Dendritic cell treated with granulocyte-macrophage colony-stimulating factor and Interleukin-4, amounts not matched to agents 40 ng/mL and 50 ng/mL, for 4 days (primary cell): ENCODE measurements at regions not wholly inside any gene's neighbourhood (a gene's known extent, or its start where the extent isn't known, plus 50 kb on each side); places are given as distances from the start of the nearest gene placed in this dataset.
"Not testable (repeated sequence)": the region's sequence is repeated elsewhere in the genome, so short reads cannot be mapped to it uniquely, and the experiment has no call there.

Experiments used
- H3K27ac Mint-ChIP-seq: one replicate; pipeline ENCODE4 v1.8.0; 2022; ENCODE audit warnings: mild to moderate bottlenecking, mixed read lengths
- H3K27me3 Mint-ChIP-seq: one replicate; pipeline ENCODE4 v1.8.0; 2022; ENCODE audit warnings: mild to moderate bottlenecking, mixed read lengths
- H3K36me3 Mint-ChIP-seq: one replicate; pipeline ENCODE4 v1.8.0; 2022; ENCODE audit warnings: low read depth, mixed read lengths
- H3K4me1 Mint-ChIP-seq: one replicate; pipeline ENCODE4 v1.8.0; 2022; ENCODE audit warnings: low read depth, mixed read lengths
- H3K4me3 Mint-ChIP-seq: one replicate; pipeline ENCODE4 v1.8.0; 2022; ENCODE audit warnings: mild to moderate bottlenecking, moderate library complexity, mixed read lengths
- H3K9me3 Mint-ChIP-seq: one replicate; pipeline ENCODE4 v1.8.0; 2022; ENCODE audit warnings: mixed read lengths
- intact Hi-C: fragments of 100-400 bp; cut with micrococcal nuclease; formaldehyde crosslinking; loops from one replicate; pipeline ENCODE4 v1.15.0; 2022

DNA sequence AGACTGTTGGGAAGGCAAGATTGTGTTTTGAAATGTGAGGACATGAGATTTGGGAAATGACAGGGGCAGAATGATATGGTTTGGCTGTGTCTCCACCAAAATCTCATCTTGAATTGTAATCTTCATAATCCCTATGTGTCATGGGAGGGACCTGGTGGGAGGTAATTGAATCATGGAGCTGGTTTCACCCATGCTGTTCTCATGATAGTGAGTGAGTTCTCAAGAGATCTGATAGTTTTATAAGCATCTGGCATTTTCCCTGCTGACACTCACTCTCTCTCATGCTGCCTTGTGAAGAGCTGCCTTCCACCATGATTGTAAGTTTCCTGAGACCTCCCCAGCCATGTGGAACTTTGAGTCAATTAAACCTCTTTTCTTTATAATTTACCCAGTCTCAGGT lies 406.2 kb downstream of the KIF20B start:
- H3K27me3 Mint-ChIP-seq, H3K4me3 Mint-ChIP-seq, H3K36me3 Mint-ChIP-seq, intact Hi-C loops, H3K4me1 Mint-ChIP-seq, H3K9me3 Mint-ChIP-seq, H3K27ac Mint-ChIP-seq: not testable (repeated sequence)

DNA sequence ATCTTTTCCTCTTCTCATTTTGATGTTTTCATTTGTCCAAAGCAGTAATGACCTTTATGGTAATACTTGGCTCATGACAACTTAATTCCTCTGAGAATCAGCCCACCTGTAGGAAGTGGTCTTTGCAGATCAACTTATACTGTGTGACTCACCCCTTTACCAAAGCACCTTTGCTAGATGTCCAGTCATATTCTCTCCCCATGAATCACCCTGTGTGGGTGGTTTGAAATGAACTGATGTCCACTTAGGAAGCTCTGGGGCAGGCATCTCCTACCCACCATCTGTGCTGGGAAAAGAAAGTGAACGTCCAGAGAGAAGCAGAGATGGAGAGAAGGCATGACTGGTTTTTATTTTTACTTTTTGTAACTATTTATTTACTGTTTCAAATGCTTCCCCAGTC lies 410.3 kb downstream of the KIF20B start:
- intact Hi-C loops = no loop called here
- no peak overlapping the region for H3K27ac Mint-ChIP-seq
- H3K9me3 Mint-ChIP-seq = peaks cover 23% of the 10 kb centered on the region
- H3K27me3 Mint-ChIP-seq = no peaks in the 10 kb centered on the region
- H3K36me3 Mint-ChIP-seq = no peaks in the 10 kb centered on the region
- H3K4me3 Mint-ChIP-seq = no peak overlapping the region
- no peaks in the 10 kb centered on the region for H3K4me1 Mint-ChIP-seq

DNA sequence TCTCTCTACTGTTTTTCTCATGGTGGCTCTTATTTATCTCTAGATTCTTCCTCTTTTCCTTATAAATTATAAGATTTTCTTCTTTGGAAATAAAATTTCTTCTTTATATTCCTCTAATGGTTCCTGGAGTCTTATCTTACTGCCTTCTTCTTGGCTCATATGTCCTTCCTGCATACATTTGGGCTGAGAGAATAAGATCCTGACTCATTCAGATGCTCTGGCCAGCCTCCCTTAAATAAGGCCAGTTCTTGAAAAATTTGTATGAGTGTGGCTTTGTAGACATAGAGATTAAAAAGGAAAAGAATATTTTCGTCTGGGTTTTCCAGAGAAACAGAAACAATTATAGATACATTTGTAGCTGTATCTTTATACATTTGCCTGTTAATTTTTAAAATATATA lies 411.3 kb downstream of the KIF20B start:
- intact Hi-C loops = no loop called here
- H3K4me1 Mint-ChIP-seq = no peaks in the 10 kb centered on the region
- H3K27ac Mint-ChIP-seq = no peak overlapping the region
- H3K9me3 Mint-ChIP-seq = peaks cover 27% of the 10 kb centered on the region
- no peaks in the 10 kb centered on the region for H3K36me3 Mint-ChIP-seq
- H3K4me3 Mint-ChIP-seq = no peak overlapping the region
- H3K27me3 Mint-ChIP-seq = no peaks in the 10 kb centered on the region

DNA sequence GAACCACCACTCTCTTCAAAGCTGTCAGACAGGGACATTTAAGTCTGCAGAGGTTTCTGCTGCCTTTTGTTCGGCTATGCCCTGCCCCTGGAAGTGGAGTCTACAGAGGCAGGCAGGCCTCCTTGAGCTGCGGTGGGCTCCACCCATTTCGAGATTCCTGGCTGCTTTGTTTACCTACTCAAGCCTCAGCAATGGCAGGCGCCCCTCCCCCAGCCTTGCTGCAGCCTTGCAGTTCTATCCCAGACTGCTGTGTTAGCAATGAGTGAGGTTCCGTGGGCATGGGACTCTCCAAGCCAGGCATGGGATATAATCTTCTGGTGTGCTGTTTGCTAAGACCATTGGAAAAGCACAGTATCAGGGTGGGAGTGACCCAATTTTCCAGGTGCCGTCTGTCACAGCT lies 417.2 kb downstream of the KIF20B start:
- H3K9me3 Mint-ChIP-seq = peaks cover 63% of the 10 kb centered on the region
- intact Hi-C loops, H3K4me3 Mint-ChIP-seq, H3K36me3 Mint-ChIP-seq, H3K27ac Mint-ChIP-seq, H3K4me1 Mint-ChIP-seq, H3K27me3 Mint-ChIP-seq: not testable (repeated sequence)

DNA sequence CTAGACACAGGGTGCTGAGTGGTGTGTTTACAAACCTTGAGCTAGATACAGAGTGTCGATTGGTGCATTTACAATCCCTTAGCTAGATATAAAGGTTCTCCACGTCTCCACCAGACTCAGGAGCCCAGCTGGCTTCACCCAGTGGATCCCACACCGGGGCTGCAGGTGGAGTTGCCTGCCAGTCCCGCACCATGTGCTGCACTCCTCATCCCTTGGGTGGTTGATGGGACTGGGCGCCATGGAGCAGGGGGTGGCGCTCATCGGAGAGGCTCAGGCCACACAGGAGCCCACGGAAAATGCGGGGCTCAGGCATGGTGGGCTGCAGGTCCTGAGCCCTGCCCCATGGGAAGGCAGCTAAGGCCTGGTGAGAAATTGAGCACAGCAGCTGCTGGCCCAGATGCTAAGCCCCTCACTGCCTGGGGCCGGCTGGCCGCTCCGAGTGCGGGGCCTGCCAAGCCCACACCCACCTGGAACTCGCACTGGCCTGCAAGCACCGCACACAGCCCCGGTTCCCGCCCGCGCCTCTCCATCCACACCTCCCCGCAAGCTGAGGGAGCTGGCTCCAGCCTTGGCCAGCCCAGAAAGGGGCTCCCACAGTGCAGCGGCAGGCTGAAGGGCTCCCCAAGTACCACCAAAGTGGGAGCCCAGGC lies 418.4 kb downstream of the KIF20B start:
- intact Hi-C loops, H3K4me1 Mint-ChIP-seq, H3K27me3 Mint-ChIP-seq, H3K36me3 Mint-ChIP-seq, H3K27ac Mint-ChIP-seq, H3K4me3 Mint-ChIP-seq: not testable (repeated sequence)
- H3K9me3 Mint-ChIP-seq = peaks cover 63% of the 10 kb centered on the region

DNA sequence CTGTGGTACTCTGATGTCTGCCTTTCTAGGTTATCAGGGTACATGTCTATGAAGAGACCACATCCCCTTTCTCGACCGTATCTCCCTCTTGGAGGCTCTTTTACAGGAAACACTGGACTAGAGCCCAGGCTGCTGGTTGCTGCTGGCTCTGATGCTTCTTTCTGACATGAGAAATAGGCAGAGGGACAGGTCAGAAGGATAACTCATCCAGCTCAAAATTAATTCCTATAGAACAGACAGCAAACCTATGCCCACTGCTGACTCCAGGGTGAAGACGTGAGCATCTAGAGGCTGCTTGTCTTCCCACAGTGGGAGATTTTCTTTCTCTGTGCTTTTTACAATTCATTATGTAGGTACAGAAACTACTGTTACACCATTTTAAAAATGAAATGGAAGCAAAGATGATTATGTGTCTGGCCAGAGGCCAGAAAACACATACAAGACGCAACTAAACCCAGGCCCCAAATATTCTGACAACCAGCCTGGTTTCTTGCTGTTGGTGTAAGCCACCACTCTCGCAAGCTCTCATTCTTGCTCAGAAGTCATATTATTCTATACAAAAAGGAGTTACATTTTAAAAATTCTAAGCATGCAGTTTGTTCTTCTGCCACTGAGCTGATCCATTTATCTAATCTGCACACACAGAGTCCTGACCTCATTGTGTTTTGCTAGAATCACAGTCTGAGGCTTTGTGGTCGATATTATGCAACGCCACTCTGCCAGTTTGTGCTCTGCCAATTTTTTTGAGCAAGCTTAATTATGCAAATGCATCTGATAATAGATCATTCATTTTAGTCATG lies 424.3 kb downstream of the KIF20B start:
- Mint-ChIP-seq H3K27ac (no peak overlapping the region), H3K4me1 (no peaks in the 10 kb centered on the region), H3K27me3 (no peaks in the 10 kb centered on the region), H3K36me3 (no peaks in the 10 kb centered on the region), H3K9me3 (peaks cover 11% of the 10 kb centered on the region), H3K4me3 (no peak overlapping the region)
- intact Hi-C loops = no loop called here

DNA sequence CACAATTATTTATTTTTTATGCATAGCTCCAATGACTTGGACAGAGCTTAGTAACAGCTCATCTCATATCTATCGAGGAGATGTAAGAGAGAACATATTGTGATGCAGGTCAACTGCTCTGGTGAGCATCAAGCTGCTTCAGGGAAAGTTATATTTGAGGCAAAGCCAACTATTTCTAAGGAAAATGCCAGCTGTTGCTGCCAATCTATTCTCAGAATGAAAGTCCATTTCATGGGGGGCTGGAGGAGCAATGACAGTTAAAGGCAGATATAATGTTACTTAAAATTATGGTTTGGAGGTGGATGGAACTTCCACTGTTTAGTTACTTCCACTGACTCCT lies 424.8 kb downstream of the KIF20B start:
- no peaks in the 10 kb centered on the region for H3K27me3 Mint-ChIP-seq
- H3K27ac Mint-ChIP-seq = no peak overlapping the region
- intact Hi-C loops = no loop called here
- no peak overlapping the region for H3K4me3 Mint-ChIP-seq
- no peaks in the 10 kb centered on the region for H3K4me1 Mint-ChIP-seq
- H3K36me3 Mint-ChIP-seq = no peaks in the 10 kb centered on the region
- H3K9me3 Mint-ChIP-seq = peaks cover 12% of the 10 kb centered on the region

DNA sequence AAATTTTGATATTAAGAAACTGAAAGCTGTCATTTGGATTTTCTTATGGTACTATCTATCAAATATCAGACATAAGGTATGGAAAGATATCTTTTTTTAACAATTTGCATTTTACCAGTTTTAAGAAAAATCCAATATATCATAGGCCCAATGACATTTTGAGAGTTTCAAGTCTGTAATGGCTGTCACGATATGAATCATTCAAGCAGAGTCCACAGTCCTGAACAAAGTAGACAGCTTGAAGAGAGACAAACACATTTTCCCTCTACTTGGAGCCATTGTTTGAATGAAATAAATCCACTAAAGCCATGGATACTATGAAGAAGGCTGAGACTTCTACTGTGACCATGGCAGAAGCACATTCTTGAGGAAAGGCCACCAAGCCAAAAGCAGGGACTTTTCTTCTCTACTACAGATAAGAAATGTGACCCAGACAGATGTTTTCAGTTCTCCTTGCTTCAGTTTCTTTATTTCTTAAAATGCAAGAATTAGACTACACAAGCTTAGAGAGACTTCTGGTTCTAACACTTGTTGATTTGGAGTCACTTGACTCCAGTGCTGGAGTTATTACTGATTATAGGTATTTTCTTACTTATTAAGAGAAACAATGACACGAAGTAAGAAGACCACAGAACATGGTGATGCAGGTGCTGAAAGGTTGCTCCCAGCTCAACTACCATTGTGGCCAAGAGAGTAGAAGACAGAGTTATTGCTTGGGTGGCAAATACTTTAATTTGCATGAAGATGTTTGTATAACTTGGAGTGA lies 429.1 kb downstream of the KIF20B start:
- no peaks in the 10 kb centered on the region for H3K4me1 Mint-ChIP-seq
- H3K27me3 Mint-ChIP-seq = no peaks in the 10 kb centered on the region
- intact Hi-C loops = no loop called here
- H3K4me3 Mint-ChIP-seq = no peak overlapping the region
- H3K27ac Mint-ChIP-seq = no peak overlapping the region
- H3K9me3 Mint-ChIP-seq = peaks cover 32% of the 10 kb centered on the region
- no peaks in the 10 kb centered on the region for H3K36me3 Mint-ChIP-seq

DNA sequence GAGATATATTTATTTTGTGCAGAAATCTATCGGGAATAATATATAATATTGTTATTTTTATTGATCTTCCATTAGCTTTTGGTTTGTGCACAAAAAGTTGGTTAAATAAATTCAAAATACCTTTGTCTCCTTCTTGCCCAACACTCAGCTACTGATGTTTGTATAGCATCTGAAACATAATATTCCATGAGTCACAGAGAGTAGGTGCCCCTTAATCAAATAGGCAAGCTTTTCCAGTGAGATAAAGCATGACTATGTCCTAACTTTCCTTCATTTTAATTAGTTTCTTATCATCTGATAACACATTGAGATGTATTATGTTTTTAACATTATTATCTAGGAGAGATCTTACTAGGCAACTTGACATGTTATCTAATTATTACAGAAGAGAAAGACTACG lies 432.2 kb downstream of the KIF20B start:
- no peaks in the 10 kb centered on the region for H3K4me1 Mint-ChIP-seq
- no peaks in the 10 kb centered on the region for H3K27me3 Mint-ChIP-seq

DNA sequence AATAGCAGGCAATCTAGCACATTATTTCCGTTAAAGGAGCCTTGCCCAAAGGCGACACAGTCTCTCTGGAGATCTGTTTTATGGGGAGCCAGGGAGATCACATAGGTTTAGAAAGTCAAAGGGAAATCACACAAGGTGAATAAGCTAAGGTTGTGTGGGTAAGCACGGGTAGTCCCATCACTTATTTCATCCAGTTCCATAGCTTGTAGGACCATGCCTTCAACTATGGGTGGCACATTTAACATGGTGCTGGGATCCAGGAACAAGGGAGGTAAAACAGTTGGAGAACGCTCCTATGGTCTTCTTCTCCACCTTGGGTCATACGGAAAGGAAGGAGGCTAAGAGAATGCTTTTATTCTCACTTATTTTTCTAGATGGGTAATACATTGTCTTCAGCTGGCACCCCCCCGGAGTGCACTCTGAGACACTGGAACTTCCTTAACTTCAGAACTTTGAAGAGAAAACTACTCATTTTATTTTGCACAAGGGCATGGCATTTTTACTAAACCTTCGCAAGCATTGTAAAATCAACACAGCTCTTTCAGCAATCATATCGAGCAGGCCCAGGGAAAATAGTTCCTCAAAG lies 435.4 kb downstream of the KIF20B start:
- Mint-ChIP-seq H3K9me3 (peaks cover 63% of the 10 kb centered on the region), H3K27ac (no peak overlapping the region), H3K4me3 (no peak overlapping the region), H3K27me3 (no peaks in the 10 kb centered on the region), H3K4me1 (no peaks in the 10 kb centered on the region), H3K36me3 (no peaks in the 10 kb centered on the region)
- intact Hi-C loops = no loop called here

More for the DNA sequence above, 432.2 kb downstream of the KIF20B start:
- intact Hi-C loops = no loop called here
- Mint-ChIP-seq H3K4me3 (no peak overlapping the region), H3K36me3 (no peaks in the 10 kb centered on the region), H3K27ac (no peak overlapping the region), H3K9me3 (peaks cover 59% of the 10 kb centered on the region)

DNA sequence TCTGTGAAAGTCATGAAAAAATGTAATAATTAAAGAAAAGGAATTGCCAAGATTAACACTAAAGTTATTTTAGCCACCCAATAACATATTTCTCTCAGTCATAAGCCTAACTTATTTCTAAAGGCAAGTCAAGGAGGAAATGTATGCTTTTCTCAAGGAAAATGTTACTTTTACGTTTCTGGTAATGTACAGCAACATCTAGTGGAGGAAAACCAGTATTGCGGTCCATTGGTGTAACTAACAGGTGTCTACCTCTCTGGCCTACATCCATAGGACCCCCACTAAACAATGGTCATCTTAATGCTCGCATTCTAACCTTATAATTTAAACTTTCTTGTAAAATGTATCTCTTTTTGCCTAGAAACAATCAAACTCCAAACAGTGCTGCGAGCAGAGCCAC lies 437.5 kb downstream of the KIF20B start:
- intact Hi-C loops = loop anchor here (2.0 kb wide), 1 partner anchor 346 kb away; no protein-coding TSS in a partner anchor
- no peak overlapping the region for H3K27ac Mint-ChIP-seq
- no peaks in the 10 kb centered on the region for H3K4me1 Mint-ChIP-seq
- H3K36me3 Mint-ChIP-seq = no peaks in the 10 kb centered on the region
- H3K9me3 Mint-ChIP-seq = peaks cover 53% of the 10 kb centered on the region
- no peak overlapping the region for H3K4me3 Mint-ChIP-seq
- H3K27me3 Mint-ChIP-seq = peaks cover 2% of the 10 kb centered on the region

DNA sequence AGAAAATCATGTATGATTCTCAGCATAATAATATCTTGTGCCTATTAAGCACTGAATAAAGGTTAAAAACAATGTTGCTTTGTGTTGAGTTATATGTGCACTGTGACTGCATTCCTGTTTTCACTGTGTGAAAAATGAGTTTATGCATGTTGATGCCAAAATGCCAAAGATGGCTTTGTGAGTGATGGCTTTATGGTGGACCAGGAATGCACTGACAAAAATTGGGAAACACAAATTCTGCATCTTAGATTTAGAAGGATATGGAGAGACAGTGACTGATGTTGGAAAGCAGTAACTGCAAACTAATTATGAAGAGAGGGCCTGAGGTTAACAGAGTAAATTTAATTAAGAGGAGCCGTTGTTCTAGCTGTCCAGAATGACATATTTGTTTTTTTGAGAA lies 440.4 kb downstream of the KIF20B start:
- H3K9me3 Mint-ChIP-seq = peaks cover 30% of the 10 kb centered on the region
- peaks cover 2% of the 10 kb centered on the region for H3K27me3 Mint-ChIP-seq
- H3K4me1 Mint-ChIP-seq = no peaks in the 10 kb centered on the region
- H3K4me3 Mint-ChIP-seq = no peak overlapping the region
- no peaks in the 10 kb centered on the region for H3K36me3 Mint-ChIP-seq
- no peak overlapping the region for H3K27ac Mint-ChIP-seq
- intact Hi-C loops = no loop called here

DNA sequence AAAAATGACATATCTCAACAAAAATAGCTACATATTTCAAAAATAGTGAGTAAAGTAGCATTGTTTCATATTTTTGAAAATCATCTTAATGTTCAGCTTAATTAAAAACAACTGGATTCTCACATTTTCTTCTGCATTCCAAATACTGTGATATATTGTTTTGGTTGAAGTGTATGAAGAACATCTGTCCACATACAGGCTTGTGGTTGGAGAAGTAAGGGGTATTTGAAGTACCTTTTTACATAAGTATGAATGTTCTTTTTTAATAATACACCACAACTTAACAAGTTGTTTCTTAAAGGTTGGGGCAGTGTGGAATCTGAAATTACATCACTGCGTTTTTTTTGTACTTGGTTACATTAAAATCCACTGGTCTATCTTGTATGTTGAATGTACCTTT lies 442.5 kb downstream of the KIF20B start:
- Mint-ChIP-seq H3K4me3 (no peak overlapping the region), H3K27me3 (peaks cover 2% of the 10 kb centered on the region)

More for the DNA sequence above, 442.5 kb downstream of the KIF20B start:
- H3K36me3 Mint-ChIP-seq = no peaks in the 10 kb centered on the region
- H3K9me3 Mint-ChIP-seq = peaks cover 17% of the 10 kb centered on the region
- H3K27ac Mint-ChIP-seq = no peak overlapping the region
- H3K4me1 Mint-ChIP-seq = no peaks in the 10 kb centered on the region
- intact Hi-C loops = no loop called here
